ENCODE measurements at regions not wholly inside any gene's neighbourhood (a gene's known extent, or its start where the extent isn't known, plus 50 kb on each side); places are given as distances from the start of the nearest gene placed in this dataset.

DNA sequence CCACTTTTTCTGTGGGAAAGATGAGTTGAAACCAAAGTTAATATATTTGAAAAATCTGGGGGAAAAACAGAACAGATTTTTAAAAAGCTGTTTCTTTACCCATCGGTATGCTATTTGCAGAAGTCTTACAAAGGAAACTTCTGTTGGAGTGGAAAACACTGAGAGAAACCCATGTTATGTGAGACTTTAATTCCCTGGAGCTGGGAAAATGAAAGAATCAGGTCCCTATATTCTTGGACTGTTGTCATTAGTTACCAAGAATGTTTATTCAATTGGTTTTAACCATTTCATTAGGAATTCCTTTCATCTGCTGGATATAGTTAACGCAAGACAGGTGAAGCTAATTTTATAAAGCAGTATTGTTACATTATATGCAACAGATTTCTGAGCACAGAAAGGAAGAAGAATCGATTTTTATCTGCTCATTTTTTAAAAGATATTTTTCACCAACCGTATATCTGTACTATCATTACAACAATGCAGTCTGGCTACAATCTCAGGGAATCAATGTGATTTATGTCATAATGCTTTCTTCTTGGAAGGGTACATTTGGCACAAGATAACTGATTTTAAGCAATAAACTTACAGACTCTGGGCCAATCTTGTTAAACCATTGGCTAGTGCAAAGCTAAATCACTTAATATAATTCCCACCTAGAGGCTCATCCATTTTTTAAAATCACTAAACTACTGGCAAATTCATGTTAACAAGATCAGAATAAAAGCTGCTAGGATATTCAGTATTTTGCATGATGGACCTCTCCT is 170.0 kb downstream of the MOXD1 start:
- H3K9me3 ChIP-seq, result no peaks in the 10 kb centered on the region
- no peak overlapping the region for H3K4me3 ChIP-seq
- H3K4me1 ChIP-seq, result no peaks in the 10 kb centered on the region
- no peak for TF ChIP-seq POLR2A (IDR thresholded peaks at IDR 0.05)
- TF ChIP-seq, protein P1, sequence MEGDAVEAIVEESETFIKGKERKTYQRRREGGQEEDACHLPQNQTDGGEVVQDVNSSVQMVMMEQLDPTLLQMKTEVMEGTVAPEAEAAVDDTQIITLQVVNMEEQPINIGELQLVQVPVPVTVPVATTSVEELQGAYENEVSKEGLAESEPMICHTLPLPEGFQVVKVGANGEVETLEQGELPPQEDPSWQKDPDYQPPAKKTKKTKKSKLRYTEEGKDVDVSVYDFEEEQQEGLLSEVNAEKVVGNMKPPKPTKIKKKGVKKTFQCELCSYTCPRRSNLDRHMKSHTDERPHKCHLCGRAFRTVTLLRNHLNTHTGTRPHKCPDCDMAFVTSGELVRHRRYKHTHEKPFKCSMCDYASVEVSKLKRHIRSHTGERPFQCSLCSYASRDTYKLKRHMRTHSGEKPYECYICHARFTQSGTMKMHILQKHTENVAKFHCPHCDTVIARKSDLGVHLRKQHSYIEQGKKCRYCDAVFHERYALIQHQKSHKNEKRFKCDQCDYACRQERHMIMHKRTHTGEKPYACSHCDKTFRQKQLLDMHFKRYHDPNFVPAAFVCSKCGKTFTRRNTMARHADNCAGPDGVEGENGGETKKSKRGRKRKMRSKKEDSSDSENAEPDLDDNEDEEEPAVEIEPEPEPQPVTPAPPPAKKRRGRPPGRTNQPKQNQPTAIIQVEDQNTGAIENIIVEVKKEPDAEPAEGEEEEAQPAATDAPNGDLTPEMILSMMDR (IDR thresholded peaks at IDR 0.05), result no peak
- no peaks in the 10 kb centered on the region for H3K27me3 ChIP-seq
- no peak for DNase-seq
- no peak overlapping the region for H3K27ac ChIP-seq
- H3K36me3 ChIP-seq, result no peaks in the 10 kb centered on the region

DNA sequence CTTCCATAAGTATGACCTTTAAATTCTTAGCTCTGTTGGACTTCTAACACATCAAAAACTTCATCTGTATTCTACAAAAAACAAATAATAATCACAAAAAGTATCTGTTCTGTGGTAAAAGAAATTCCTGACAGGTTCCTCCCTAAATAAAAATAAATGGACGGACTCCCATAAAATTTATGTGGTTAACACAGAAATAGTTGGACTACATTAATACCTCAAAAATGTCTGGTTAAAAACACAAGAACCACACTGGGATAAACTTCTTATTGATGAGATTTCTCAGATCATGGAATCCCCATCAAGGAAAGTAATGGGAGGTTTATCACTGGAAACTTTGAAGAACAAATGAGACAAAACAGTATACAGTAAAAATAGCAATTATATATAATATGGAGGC is 172.4 kb downstream of the MOXD1 start:
- Histone ChIP-seq H3K36me3 (no peaks in the 10 kb centered on the region), H3K4me3 (no peak overlapping the region), H3K27ac (no peak overlapping the region), H3K27me3 (no peaks in the 10 kb centered on the region), H3K4me1 (no peaks in the 10 kb centered on the region), H3K9me3 (no peaks in the 10 kb centered on the region)
- no peak for TF ChIP-seq POLR2A (IDR thresholded peaks at IDR 0.05)
- TF ChIP-seq, protein P1 (IDR thresholded peaks at IDR 0.05), result no peak
- no peak for DNase-seq

DNA sequence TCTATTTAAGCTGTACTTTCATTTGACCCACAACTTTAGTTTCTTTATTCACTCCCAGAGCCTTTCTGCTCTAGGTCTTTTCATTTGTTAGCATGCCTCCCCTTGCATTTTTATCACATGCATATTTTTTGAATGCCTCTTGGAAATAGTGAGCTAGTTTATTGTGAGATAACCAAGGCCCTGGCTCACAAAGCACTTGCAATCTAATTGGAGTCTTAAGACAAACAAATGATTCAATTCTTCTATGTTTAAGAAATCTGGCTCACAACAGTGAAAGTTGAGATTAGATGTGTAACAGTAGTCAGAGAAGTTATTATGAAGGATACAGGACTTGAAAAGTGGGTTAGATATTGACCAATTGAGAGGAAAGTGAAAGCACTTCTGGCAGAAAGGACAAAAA is 173.4 kb downstream of the MOXD1 start:
- no peak overlapping the region for H3K27ac ChIP-seq
- H3K9me3 ChIP-seq, result no peaks in the 10 kb centered on the region
- no peak for DNase-seq
- no peaks in the 10 kb centered on the region for H3K36me3 ChIP-seq
- no peaks in the 10 kb centered on the region for H3K27me3 ChIP-seq
- H3K4me1 ChIP-seq, result no peaks in the 10 kb centered on the region
- H3K4me3 ChIP-seq, result no peak overlapping the region
- TF ChIP-seq, protein P1 (IDR thresholded peaks at IDR 0.05), result no peak
- no peak for TF ChIP-seq POLR2A (IDR thresholded peaks at IDR 0.05)

- Histone ChIP-seq H3K27me3 (no peaks in the 10 kb centered on the region), H3K4me1 (no peaks in the 10 kb centered on the region), H3K36me3 (no peaks in the 10 kb centered on the region), H3K9me3 (no peaks in the 10 kb centered on the region), H3K4me3 (no peak overlapping the region), H3K27ac (no peak overlapping the region)
- TF ChIP-seq POLR2A (IDR thresholded peaks at IDR 0.05), result no peak
- TF ChIP-seq, protein P1 (IDR thresholded peaks at IDR 0.05), result no peak
- DNase-seq, result no peak
These were observed 176.3 kb downstream of the MOXD1 start for GRCh38 chr6:132224943-132225342.

- no peaks in the 10 kb centered on the region for H3K9me3 ChIP-seq
- H3K4me1 ChIP-seq, result no peaks in the 10 kb centered on the region
- TF ChIP-seq POLR2A (IDR thresholded peaks at IDR 0.05), result no peak
- TF ChIP-seq, protein P1 (IDR thresholded peaks at IDR 0.05), result no peak
These were observed 180.5 kb downstream of the MOXD1 start for GRCh38 chr6:132220800-132221199.

More at GRCh38 chr6:132220800-132221199, 180.5 kb downstream of the MOXD1 start:
- no peak for DNase-seq
- H3K4me3 ChIP-seq, result no peak overlapping the region
- H3K36me3 ChIP-seq, result no peaks in the 10 kb centered on the region
- H3K27me3 ChIP-seq, result no peaks in the 10 kb centered on the region
- no peak overlapping the region for H3K27ac ChIP-seq

All from Peyer's patch (tissue), 4 donors.